ENCODE measurements at regions not wholly inside any gene's neighbourhood (a gene's known extent, or its start where the extent isn't known, plus 50 kb on each side); places are given as distances from the start of the nearest gene placed in this dataset.

DNA sequence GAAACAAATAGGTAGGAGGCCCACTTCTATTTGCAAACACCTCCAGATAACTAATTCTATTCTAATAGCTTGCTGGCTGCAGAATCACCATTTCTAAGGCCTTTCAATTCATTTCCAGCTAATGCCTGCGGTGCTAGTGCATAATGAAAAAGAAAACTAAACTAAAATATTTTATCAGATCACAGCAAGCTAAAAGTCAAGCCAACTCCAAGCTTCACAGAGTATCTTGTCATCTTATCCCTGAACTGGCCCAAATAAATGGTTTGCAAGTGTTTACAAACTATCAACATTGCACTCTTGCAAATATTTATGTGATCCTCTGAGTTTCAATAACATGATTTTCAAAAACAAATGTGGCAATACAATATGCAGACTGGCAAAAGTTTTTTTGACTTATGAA is 166.0 kb downstream of the IPMK start:
- H3K9me3 ChIP-seq, result no peaks in the 10 kb centered on the region
- WGBS, 2 donors, result 83 to 90% methylated on average over 1 of the region's 1 CpG
- H3K4me1 ChIP-seq, result peaks cover 0 to 3% (median 0%) of the 10 kb centered on the region in 4 donors
- no peaks in the 10 kb centered on the region for H3K36me3 ChIP-seq
- no peak for DNase-seq (ENCODE audit: low spot score in 2 of 2)
- TF ChIP-seq POLR2A (IDR thresholded peaks at IDR 0.05) (no peak), EP300 (IDR thresholded peaks at IDR 0.05) (no peak), CTCF (IDR thresholded peaks at IDR 0.05) (no peak)
- H3K27ac ChIP-seq, result no peak overlapping the region
- H3K27me3 ChIP-seq, result no peaks in the 10 kb centered on the region
- H3K4me3 ChIP-seq, result no peak overlapping the region

GRCh38 chr10:58094985-58095718 is 172.5 kb downstream of the IPMK start:
- WGBS, 2 donors, result 61 to 63% methylated on average over 8 of the region's 8 CpGs
- H3K4me1 ChIP-seq, result no peaks in the 10 kb centered on the region
- H3K36me3 ChIP-seq, result no peaks in the 10 kb centered on the region
- no peak overlapping the region for H3K4me3 ChIP-seq
- no peaks in the 10 kb centered on the region for H3K27me3 ChIP-seq
- TF ChIP-seq EP300 (IDR thresholded peaks at IDR 0.05) (no peak), POLR2A (IDR thresholded peaks at IDR 0.05) (no peak), CTCF (IDR thresholded peaks at IDR 0.05) (no peak)
- H3K9me3 ChIP-seq, result no peaks in the 10 kb centered on the region
- DNase-seq (ENCODE audit: low spot score in 2 of 2), result no peak
- H3K27ac ChIP-seq, result no peak overlapping the region

DNA sequence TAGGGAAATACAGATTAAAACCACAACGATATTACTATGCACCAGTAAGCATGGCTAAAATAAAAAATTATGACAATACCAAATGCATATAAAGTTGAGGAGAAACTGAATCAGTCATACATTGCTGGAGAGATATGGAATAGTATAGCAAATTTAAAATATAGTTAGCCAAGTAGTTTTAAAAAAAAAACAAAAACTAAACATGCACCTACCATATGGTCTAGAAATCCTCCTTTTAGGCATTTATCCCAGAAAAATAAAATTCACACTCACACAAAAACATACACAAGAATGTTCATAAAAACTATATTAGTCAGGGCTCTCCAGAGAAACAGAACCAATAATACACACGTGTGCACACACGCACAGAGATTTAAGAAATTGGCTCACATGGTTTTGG is 175.8 kb downstream of the IPMK start:
- no peak for TF ChIP-seq POLR2A (IDR thresholded peaks at IDR 0.05)
- Histone ChIP-seq H3K27ac (no peak overlapping the region), H3K4me3 (no peak overlapping the region)

DNA sequence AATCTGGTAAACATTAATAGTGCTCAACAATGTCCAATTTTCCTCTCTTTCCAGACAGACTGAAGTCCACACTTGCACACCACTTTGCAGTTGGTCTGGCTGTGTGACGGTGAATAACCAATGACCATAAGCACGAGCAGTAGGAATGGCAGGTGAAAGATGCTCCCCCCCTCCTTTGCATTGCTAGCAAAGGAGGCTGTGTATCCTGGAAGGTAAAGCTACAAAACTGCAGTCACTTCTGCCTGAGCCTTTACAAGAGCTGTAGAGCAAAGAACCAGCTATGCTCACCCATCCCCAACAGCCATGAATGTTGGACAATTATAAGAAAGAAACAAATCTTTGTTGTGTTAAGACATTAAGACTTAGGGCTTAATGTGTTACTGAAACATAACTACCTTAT is 178.0 kb downstream of the IPMK start:
- Histone ChIP-seq H3K4me1 (no peaks in the 10 kb centered on the region), H3K27me3 (no peaks in the 10 kb centered on the region), H3K27ac (no peak overlapping the region), H3K36me3 (no peaks in the 10 kb centered on the region), H3K4me3 (no peak overlapping the region), H3K9me3 (no peaks in the 10 kb centered on the region)
- no peak for DNase-seq (ENCODE audit: low spot score in 2 of 2)
- no peak for TF ChIP-seq POLR2A (IDR thresholded peaks at IDR 0.05)
- WGBS, 2 donors, result 47 to 56% methylated on average over 2 of the region's 2 CpGs

More for the DNA sequence above, 175.8 kb downstream of the IPMK start:
- H3K36me3 ChIP-seq, result no peaks in the 10 kb centered on the region
- no peaks in the 10 kb centered on the region for H3K9me3 ChIP-seq
- no peaks in the 10 kb centered on the region for H3K27me3 ChIP-seq
- WGBS, 2 donors, result 73 to 77% methylated on average over 3 of the region's 3 CpGs
- DNase-seq (ENCODE audit: low spot score in 2 of 2), result no peak
- no peaks in the 10 kb centered on the region for H3K4me1 ChIP-seq

DNA sequence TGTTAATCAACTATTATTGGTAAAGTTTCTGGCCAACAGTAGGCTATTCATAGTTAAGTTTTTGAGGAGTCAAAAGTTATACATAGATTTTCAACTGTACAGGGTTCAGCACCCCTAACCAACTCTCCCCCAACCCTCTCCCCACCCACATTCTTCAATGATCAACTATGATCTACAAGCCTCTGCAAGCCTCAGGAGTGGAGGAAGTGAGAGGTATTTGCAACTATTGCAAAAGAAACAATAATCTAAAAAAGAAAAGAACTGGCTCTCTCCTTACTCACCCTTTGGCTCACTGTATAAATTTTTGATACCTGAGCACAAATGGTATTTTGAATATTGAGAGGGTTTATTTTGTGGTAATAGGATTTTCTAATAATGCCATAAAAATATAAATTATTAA is 179.8 kb downstream of the IPMK start:
- no peak overlapping the region for H3K27ac ChIP-seq
- no peak for DNase-seq (ENCODE audit: low spot score in 2 of 2)
- no peaks in the 10 kb centered on the region for H3K4me1 ChIP-seq
- H3K36me3 ChIP-seq, result no peaks in the 10 kb centered on the region
- no peak for TF ChIP-seq EP300 (IDR thresholded peaks at IDR 0.05)
- TF ChIP-seq POLR2A (IDR thresholded peaks at IDR 0.05), result no peak
- no peak for TF ChIP-seq CTCF (IDR thresholded peaks at IDR 0.05)
- no peaks in the 10 kb centered on the region for H3K9me3 ChIP-seq
- no peak overlapping the region for H3K4me3 ChIP-seq
- H3K27me3 ChIP-seq, result no peaks in the 10 kb centered on the region

- 91 to 95% methylated on average over 2 of the region's 2 CpGs for WGBS, 2 donors
- H3K27me3 ChIP-seq, result no peaks in the 10 kb centered on the region
- DNase-seq (ENCODE audit: low spot score in 2 of 2), result no peak
- H3K4me3 ChIP-seq, result no peak overlapping the region
- no peak overlapping the region for H3K27ac ChIP-seq
- H3K9me3 ChIP-seq, result no peaks in the 10 kb centered on the region
- no peaks in the 10 kb centered on the region for H3K36me3 ChIP-seq
- TF ChIP-seq EP300 (IDR thresholded peaks at IDR 0.05), result no peak
- no peak for TF ChIP-seq POLR2A (IDR thresholded peaks at IDR 0.05)
- no peak for TF ChIP-seq CTCF (IDR thresholded peaks at IDR 0.05)
- H3K4me1 ChIP-seq, result no peaks in the 10 kb centered on the region
Measured at GRCh38 chr10:58086763-58087150, 180.9 kb downstream of the IPMK start.

Measured in tibial nerve (tissue), 4 donors.